HEK293T (cell line): ENCODE measurements at regions not wholly inside any gene's neighbourhood (a gene's known extent, or its start where the extent isn't known, plus 50 kb on each side); places are given as distances from the start of the nearest gene placed in this dataset.

Source experiments
- CTCF ChIA-PET: fragments of 350-600 bp; formaldehyde crosslinking; extraction: SDS; loops from one replicate; lab custom pipeline; 2021; ENCODE audit warnings: antibody characterized with exemption, inconsistent platforms; lab: Yijun Ruan, JAX
- POLR2A ChIA-PET: fragments of 350-600 bp; formaldehyde crosslinking; extraction: SDS; loops from one replicate; lab custom pipeline; 2020; ENCODE audit warnings: antibody characterized with exemption, inconsistent platforms; lab: Yijun Ruan, JAX
- DNase-seq: peaks from one replicate; pipeline ENCODE4 v3.0.0; 2012; ENCODE audit warnings: mixed read lengths; ENCODE audit errors: extremely low spot score
- ARNT ChIP-seq: fragments of 450-650 bp; IDR thresholded peaks from 2 replicates; pipeline ENCODE4 v1.6.1; 2017; ENCODE audit warnings: mild to moderate bottlenecking
- BHLHE40 ChIP-seq: fragments of 450-650 bp; IDR thresholded peaks from 2 replicates; pipeline ENCODE4 v1.6.1; 2016; ENCODE audit warnings: mild to moderate bottlenecking, moderate library complexity, borderline replicate concordance
- CTBP1 ChIP-seq: fragments of 450-650 bp; IDR thresholded peaks from 2 replicates; pipeline ENCODE4 v1.6.1; 2016; ENCODE audit warnings: borderline replicate concordance
- ELF4 ChIP-seq: fragments of 450-650 bp; IDR thresholded peaks from 2 replicates; pipeline ENCODE4 v1.6.1; 2017; ENCODE audit warnings: antibody characterized with exemption
- FOXA1 ChIP-seq: fragments of 450-650 bp; IDR thresholded peaks from 2 replicates; pipeline ENCODE4 v1.6.1; 2016; ENCODE audit warnings: mild to moderate bottlenecking
- FOXK2 ChIP-seq: fragments of 450-650 bp; IDR thresholded peaks from 2 replicates; pipeline ENCODE4 v1.6.1; 2016; ENCODE audit warnings: mild to moderate bottlenecking
- FOXM1 ChIP-seq: fragments of 450-650 bp; IDR thresholded peaks from 2 replicates; pipeline ENCODE4 v1.6.1; 2017; ENCODE audit warnings: mild to moderate bottlenecking, borderline replicate concordance
- HDGF ChIP-seq: fragments of 450-650 bp; IDR thresholded peaks from 2 replicates; pipeline ENCODE4 v1.6.1; 2017; ENCODE audit warnings: antibody characterized with exemption, borderline replicate concordance
- L3MBTL2 ChIP-seq: fragments of 450-650 bp; conservative IDR thresholded peaks from 2 replicates; pipeline ENCODE4 v1.6.1; 2016; ENCODE audit warnings: mild to moderate bottlenecking
- LEF1 ChIP-seq: fragments of 450-650 bp; IDR thresholded peaks from 2 replicates; pipeline ENCODE4 v1.6.1; 2017; ENCODE audit warnings: mild to moderate bottlenecking, borderline replicate concordance
- NFRKB ChIP-seq: fragments of 450-650 bp; IDR thresholded peaks from 2 replicates; pipeline ENCODE4 v1.6.1; 2016; ENCODE audit warnings: mild to moderate bottlenecking, moderate library complexity
- PKNOX1 ChIP-seq: fragments of 450-650 bp; IDR thresholded peaks from 2 replicates; pipeline ENCODE4 v1.6.1; 2016
- SP1 ChIP-seq: fragments of 450-650 bp; IDR thresholded peaks from 2 replicates; pipeline ENCODE4 v1.6.1; 2017
- SUZ12 ChIP-seq: fragments of 450-650 bp; IDR thresholded peaks from 2 replicates; pipeline ENCODE4 v1.6.1; 2016; ENCODE audit warnings: mild to moderate bottlenecking
- TARDBP ChIP-seq: fragments of 450-650 bp; IDR thresholded peaks from 2 replicates; pipeline ENCODE4 v1.6.1; 2016
- ZNF384 ChIP-seq: fragments of 450-650 bp; IDR thresholded peaks from 2 replicates; pipeline ENCODE4 v1.6.1; 2016

GRCh38 chr9:29001006-29001405 is 1427.7 kb upstream of the C9orf72 start:
- no peak for DNase-seq
- ChIA-PET POLR2A (no interaction called here), CTCF (no interaction called here)
- TF ChIP-seq FOXA1 = no peak
- TF ChIP-seq NFRKB = no peak
- no peak for TF ChIP-seq ARNT
- no peak for TF ChIP-seq TARDBP
- TF ChIP-seq ELF4 = no peak
- no peak for TF ChIP-seq L3MBTL2
- TF ChIP-seq BHLHE40 = no peak
- TF ChIP-seq FOXM1 = no peak
- no peak for TF ChIP-seq CTBP1
- no peak for TF ChIP-seq ZNF384

GRCh38 chr9:29004988-29005387 is 1431.7 kb upstream of the C9orf72 start:
- POLR2A ChIA-PET = no interaction called here
- DNase-seq = no peak
- CTCF ChIA-PET = no interaction called here
- no peak for TF ChIP-seq FOXK2
- no peak for TF ChIP-seq FOXM1
- no peak for TF ChIP-seq TARDBP
- no peak for TF ChIP-seq BHLHE40
- no peak for TF ChIP-seq LEF1
- TF ChIP-seq NFRKB = no peak

GRCh38 chr9:29006628-29007027 is 1433.3 kb upstream of the C9orf72 start:
- ChIA-PET CTCF (no interaction called here), POLR2A (no interaction called here)
- DNase-seq = no peak
- TF ChIP-seq PKNOX1 (no peak), SUZ12 (no peak), ZNF384 (no peak), SP1 (no peak), TARDBP (no peak), LEF1 (no peak), ELF4 (no peak), BHLHE40 (no peak), HDGF (no peak), NFRKB (no peak), CTBP1 (no peak), ARNT (no peak), L3MBTL2 (no peak), FOXA1 (no peak), FOXM1 (no peak), FOXK2 (no peak)

- TF ChIP-seq L3MBTL2 = no peak
- POLR2A ChIA-PET = no interaction called here
- DNase-seq = no peak
- CTCF ChIA-PET = no interaction called here
Observed at GRCh38 chr9:29012911-29013310, 1439.6 kb upstream of the C9orf72 start.

- POLR2A ChIA-PET = no interaction called here
- TF ChIP-seq ELF4 = no peak
- TF ChIP-seq ZNF384 = no peak
- TF ChIP-seq LEF1 = no peak
- TF ChIP-seq HDGF = no peak
- no peak for TF ChIP-seq FOXM1
- no peak for TF ChIP-seq FOXA1
- no peak for DNase-seq
- CTCF ChIA-PET = interaction anchor here (0.6 kb wide), 1 partner anchor 93 kb away, joined by 3 read pairs; no protein-coding TSS in a partner anchor
Observed at GRCh38 chr9:29021632-29022031, 1448.4 kb upstream of the C9orf72 start.

GRCh38 chr9:29038332-29038731 is 1465.1 kb upstream of the C9orf72 start:
- POLR2A ChIA-PET = no interaction called here

GRCh38 chr9:29039258-29039657 is 1466.0 kb upstream of the C9orf72 start:
- ChIA-PET POLR2A (no interaction called here), CTCF (no interaction called here)
- no peak for DNase-seq
- no peak for TF ChIP-seq PKNOX1
- no peak for TF ChIP-seq SUZ12
- TF ChIP-seq ARNT = no peak
- no peak for TF ChIP-seq FOXK2
- no peak for TF ChIP-seq NFRKB
- no peak for TF ChIP-seq L3MBTL2
- no peak for TF ChIP-seq LEF1
- TF ChIP-seq SP1 = no peak
- no peak for TF ChIP-seq BHLHE40
- TF ChIP-seq FOXA1 = no peak
- no peak for TF ChIP-seq ZNF384
- no peak for TF ChIP-seq ELF4
- no peak for TF ChIP-seq CTBP1

More at GRCh38 chr9:29038332-29038731, 1465.1 kb upstream of the C9orf72 start:
- no peak for DNase-seq
- CTCF ChIA-PET = no interaction called here
- TF ChIP-seq NFRKB (no peak), ARNT (no peak), FOXK2 (no peak), HDGF (no peak), FOXM1 (no peak), BHLHE40 (no peak), SUZ12 (no peak), LEF1 (no peak), CTBP1 (no peak)

- TF ChIP-seq FOXA1 (no peak), CTBP1 (no peak), FOXM1 (no peak), TARDBP (no peak), ARNT (no peak), BHLHE40 (no peak), LEF1 (no peak)
- CTCF ChIA-PET = no interaction called here
- no peak for DNase-seq
- POLR2A ChIA-PET = no interaction called here
Observed at GRCh38 chr9:29043072-29043471, 1469.8 kb upstream of the C9orf72 start.
